GM21717 (cell line): ENCODE measurements at regions not wholly inside any gene's neighbourhood (a gene's known extent, or its start where the extent isn't known, plus 50 kb on each side); places are given as distances from the start of the nearest gene placed in this dataset.

ENCODE experiments used
- ATAC-seq: cut with Tn5 transposase; IDR thresholded peaks from one replicate; pipeline ENCODE4 v1.9.1; 2021; ENCODE audit warnings: mild to moderate bottlenecking, moderate library complexity; ENCODE audit not compliant: unreplicated experiment

DNA sequence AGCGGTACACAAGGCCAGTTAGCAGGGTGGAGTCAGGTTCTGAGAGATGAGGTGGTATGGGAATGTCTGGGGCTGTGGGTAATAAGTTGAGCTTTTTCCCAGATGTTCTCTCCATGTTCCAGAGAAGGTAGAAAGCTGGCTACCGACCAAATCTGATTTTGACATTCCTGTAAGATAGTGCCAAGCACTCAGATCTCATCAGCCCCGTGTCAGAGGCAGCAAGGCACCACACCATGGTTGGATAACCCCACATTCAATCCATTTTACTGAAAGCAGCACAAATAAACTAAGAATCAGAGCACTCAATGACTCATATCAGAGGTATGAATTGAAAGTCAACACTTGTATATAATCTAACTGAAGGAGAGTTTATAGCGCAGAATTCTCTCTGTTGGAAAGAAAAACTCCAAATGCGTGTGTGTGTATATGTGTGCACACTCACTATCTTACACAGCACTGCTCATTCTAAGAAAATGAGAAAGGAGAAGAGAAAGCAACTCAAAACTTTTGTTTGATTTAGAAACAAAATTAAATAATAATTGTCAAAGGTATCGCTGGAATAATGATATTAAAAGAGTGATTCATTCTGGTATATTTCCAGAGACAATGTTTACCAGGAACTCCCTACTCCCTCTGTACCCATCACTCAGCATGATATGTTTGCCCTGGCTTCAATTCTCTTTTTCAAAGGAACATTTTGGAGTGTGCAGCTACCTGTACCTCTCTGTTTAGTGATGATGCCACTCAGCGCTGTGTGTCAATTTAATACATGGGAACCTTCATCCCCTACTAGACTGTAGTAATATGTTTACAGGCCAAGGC, 375.1 kb upstream of the ID2 start:
- ATAC-seq: no peak

DNA sequence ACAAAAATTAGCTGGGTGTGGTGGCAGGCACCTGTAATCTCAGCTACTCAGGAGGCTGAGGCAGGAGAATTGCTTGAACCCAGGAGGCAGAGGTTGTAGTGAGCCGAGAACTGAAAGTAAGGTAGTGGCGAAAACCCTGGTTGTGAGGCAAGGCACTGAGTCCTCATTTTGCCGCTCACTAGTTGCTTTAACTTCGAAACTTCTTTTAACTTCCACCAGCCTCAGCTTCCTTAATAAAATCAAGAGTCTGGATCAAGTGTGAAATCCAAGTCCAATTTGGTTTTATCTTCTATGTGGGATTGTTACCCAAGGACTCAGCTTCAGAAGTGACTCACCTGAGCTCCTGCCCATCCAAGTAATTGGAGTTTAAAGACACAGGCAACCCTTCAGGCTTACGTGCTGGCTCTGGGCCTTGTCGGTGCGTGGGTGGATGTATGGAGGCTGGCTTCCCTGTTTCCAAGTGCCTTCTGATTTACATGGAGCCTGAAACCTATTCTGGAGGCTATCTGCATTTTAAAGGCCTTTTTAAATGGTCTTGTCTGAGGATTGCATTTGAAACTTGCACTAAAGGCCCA, 374.2 kb upstream of the ID2 start:
- ATAC-seq: no peak

DNA sequence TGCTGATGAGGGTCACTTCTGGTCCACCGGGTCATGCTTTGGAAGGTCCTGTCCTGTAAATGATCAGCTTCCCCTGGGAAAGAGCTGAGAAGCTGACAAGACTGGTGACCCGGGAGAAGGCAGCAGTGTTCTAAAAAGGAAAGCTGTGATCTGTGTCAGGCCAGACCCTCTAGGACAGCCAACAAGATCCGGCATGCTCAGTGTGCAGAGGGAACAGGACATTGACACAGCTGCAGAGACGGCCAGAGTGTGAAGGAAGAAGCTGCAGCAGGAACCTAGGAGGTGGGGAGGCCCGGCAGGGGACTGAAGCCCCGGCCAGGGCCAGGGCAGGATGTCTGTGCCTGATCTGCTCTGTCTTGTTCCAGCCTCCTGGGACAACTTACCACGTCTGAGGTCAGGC, 372.7 kb upstream of the ID2 start:
- ATAC-seq: no peak

GRCh38 chr2:8310557-8311455, 371.1 kb upstream of the ID2 start:
- no peak for ATAC-seq

GRCh38 chr2:8312221-8312620, 369.6 kb upstream of the ID2 start:
- no peak for ATAC-seq

- peak; percentile 83 for ATAC-seq
Observed at GRCh38 chr2:8312861-8313830, 368.7 kb upstream of the ID2 start.

GRCh38 chr2:8314063-8314462, 367.8 kb upstream of the ID2 start:
- no peak for ATAC-seq

GRCh38 chr2:8315531-8316165, 366.2 kb upstream of the ID2 start:
- ATAC-seq: no peak

- ATAC-seq: no peak
Observed at GRCh38 chr2:8316356-8316755, 365.5 kb upstream of the ID2 start.

DNA sequence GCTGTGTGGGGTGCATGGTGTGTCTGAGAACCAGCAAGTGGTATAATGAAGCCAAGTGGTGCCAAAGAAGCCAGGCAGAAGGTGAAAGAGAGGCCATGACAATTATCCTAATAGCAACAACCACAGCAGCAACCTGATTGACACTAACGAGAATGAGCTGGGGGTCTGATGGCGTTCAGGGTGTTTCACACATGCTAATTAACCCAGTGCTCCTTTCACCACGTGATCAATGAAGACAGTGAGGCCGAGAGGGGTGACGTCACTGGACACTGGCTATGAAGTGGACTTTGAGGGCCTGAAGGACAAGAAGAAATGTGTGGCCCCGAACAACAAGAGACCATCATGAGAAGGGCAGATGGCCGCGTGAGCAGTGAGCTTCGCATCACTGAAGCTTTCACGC, 364.4 kb upstream of the ID2 start:
- ATAC-seq: no peak

DNA sequence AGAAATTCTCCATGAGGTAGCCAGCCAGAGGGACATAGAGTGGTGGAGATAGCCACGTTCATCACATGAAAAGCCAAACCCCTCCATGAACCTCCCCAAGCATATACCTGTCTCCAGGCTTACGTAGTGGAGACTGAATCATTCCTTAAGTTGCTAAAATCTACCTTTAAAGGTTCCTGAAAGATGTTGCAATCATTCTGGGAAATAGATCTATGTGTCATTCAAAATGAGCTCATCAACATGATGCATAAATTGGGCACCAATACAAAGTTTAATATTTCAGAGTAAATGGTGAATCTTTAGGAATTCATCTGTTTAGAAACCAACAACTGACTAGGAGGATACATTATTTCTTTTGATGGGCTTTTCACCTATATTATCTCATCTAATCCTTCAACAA, 362.6 kb upstream of the ID2 start:
- no peak for ATAC-seq

DNA sequence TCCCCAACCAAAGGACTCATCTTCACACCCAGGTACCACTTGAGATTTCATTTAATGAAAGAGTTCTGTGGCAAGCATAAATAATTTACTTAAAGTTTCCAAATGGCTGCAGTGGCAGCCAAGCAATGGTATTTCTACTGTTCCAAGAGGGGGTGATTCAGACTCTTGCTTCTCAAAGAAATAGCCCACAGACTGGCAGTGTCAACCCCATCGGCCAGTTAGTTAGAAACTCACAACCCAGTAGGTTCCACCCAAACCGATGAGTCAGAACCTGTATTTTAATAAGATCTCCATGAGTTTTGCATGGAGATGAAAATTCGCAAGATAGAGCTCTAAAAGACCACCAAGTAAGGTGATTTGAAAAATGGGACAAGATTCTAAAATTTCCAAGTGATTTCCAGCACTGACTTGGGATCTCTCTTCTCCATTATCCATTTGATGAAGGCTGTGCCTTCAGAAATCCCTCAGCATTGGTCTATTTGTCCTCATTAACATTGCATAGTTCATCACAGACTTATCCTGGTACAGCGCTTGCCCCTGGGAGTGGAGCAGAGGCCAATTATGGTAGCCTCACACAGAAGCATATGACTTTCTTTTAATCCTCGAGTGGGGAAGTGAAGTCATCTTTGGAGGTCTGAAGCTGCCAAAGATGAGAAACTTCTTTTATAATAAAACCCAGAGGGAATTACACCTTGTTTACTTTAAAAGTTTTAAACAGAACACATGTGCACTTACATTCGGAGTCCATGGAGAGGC, 361.4 kb upstream of the ID2 start:
- ATAC-seq: no peak

GRCh38 chr2:8322634-8323033, 359.2 kb upstream of the ID2 start:
- no peak for ATAC-seq

DNA sequence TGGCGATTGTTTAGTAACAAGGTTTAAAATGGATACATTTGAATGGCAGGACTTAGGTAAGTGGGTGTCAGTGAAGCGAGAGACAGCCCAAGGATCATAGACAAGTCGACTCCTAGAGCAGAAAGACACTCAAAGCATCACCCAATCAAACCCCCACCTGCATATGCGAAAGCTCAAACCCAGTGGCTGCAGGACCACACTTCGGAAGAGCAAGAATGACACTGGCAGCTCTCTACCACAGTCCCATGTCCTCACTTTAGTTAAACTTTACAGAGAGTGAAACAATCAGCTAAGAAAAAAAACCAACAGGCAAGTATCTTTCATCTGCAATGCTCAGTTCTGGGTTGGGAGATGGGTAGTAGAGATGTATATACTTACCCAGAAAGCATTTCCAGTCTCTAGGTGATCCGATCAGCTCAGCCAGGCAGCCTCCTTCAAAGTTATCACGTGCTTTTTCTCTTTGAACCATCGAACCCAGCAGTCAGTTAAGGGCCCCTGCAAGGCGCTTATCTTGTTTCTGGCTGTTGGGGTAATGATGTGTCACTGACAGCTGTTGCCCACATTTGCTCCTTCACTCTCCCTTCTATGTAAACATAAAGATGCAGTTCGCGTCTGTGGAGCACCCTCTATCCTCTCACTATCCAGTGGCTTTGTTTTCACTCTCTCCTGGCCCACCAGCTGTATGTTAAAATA, 357.5 kb upstream of the ID2 start:
- no peak for ATAC-seq

- no peak for ATAC-seq
Observed at GRCh38 chr2:8324901-8325300, 357.0 kb upstream of the ID2 start.

- ATAC-seq: no peak
Observed at GRCh38 chr2:8327371-8328100, 354.3 kb upstream of the ID2 start.

- no peak for ATAC-seq
Observed at GRCh38 chr2:8328217-8328616, 353.6 kb upstream of the ID2 start.
